ENCODE measurements at regions not wholly inside any gene's neighbourhood (a gene's known extent, or its start where the extent isn't known, plus 50 kb on each side); places are given as distances from the start of the nearest gene placed in this dataset.

DNA sequence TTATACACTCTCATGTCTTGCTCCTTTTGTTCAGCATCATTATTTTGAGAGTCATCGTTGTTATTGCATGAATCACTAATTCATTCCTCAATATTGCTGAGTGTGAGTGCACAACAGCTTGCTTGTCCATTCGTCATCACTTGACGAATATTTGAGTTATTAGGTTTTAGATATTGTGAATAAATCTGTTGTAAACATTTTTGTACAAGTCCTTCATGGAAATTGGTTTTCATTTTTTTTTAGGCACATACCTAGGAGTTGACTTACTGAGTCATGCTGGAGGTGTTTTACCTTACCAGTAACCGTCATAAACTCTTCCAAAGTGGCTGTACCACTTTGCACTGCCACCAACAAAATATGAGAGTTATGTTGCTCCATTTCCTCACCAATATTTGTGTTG lies 84.2 kb upstream of the NCK2 start:
- TF ChIP-seq, protein P1, sequence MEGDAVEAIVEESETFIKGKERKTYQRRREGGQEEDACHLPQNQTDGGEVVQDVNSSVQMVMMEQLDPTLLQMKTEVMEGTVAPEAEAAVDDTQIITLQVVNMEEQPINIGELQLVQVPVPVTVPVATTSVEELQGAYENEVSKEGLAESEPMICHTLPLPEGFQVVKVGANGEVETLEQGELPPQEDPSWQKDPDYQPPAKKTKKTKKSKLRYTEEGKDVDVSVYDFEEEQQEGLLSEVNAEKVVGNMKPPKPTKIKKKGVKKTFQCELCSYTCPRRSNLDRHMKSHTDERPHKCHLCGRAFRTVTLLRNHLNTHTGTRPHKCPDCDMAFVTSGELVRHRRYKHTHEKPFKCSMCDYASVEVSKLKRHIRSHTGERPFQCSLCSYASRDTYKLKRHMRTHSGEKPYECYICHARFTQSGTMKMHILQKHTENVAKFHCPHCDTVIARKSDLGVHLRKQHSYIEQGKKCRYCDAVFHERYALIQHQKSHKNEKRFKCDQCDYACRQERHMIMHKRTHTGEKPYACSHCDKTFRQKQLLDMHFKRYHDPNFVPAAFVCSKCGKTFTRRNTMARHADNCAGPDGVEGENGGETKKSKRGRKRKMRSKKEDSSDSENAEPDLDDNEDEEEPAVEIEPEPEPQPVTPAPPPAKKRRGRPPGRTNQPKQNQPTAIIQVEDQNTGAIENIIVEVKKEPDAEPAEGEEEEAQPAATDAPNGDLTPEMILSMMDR (IDR thresholded peaks at IDR 0.05), result no peak
- TF ChIP-seq POLR2A (IDR thresholded peaks at IDR 0.05) (no peak), POLR2AphosphoS5 (IDR thresholded peaks at IDR 0.05) (no peak)
